Liver (tissue), 8 donors: ENCODE measurements at regions not wholly inside any gene's neighbourhood (a gene's known extent, or its start where the extent isn't known, plus 50 kb on each side); places are given as distances from the start of the nearest gene placed in this dataset.

ENCODE experiments used
- DNase-seq: peaks from one replicate; pipeline ENCODE4 v3.0.0-alpha.2; 2017; ENCODE audit warnings: low spot score
- H3K27ac ChIP-seq, 2 donors: one replicate each; pipeline ENCODE4 v1.7.0; 2013; ENCODE audit warnings: inconsistent platforms in 2 of 2, low read length in 2 of 2, control low read depth in 1 of 2, low read depth in 1 of 2, mild to moderate bottlenecking in 1 of 2
- H3K27me3 ChIP-seq, 4 donors: one replicate each; pipeline versions ENCODE4 v1.6.1 to v1.7.0; 2013; ENCODE audit warnings: low read length in 3 of 4, inconsistent platforms in 1 of 4, mild to moderate bottlenecking in 1 of 4, moderate library complexity in 1 of 4; ENCODE audit not compliant: control insufficient read depth in 4 of 4, insufficient read depth in 4 of 4
- H3K36me3 ChIP-seq, 4 donors: one replicate each; pipeline versions ENCODE4 v1.6.1 to v1.7.0; 2013; ENCODE audit warnings: low read length in 3 of 4, mild to moderate bottlenecking in 3 of 4, low read depth in 1 of 4, moderate library complexity in 1 of 4; ENCODE audit not compliant: control insufficient read depth in 4 of 4, insufficient read depth in 3 of 4
- H3K4me1 ChIP-seq, 4 donors: one replicate each; pipeline versions ENCODE4 v1.6.1 to v1.7.0; 2013; ENCODE audit warnings: low read length in 3 of 4, mild to moderate bottlenecking in 3 of 4, moderate library complexity in 1 of 4; ENCODE audit not compliant: control insufficient read depth in 4 of 4, insufficient read depth in 4 of 4
- H3K4me3 ChIP-seq, 3 donors: one replicate each; pipeline versions ENCODE4 v1.6.1 to v1.7.0; 2013; ENCODE audit warnings: low read length in 3 of 3, control low read depth in 1 of 3, low read depth in 1 of 3, mild to moderate bottlenecking in 1 of 3
- H3K9ac ChIP-seq, 2 donors: one replicate each; pipeline ENCODE4 v1.7.0; 2013; ENCODE audit warnings: low read length in 2 of 2, mild to moderate bottlenecking in 2 of 2, moderate library complexity in 2 of 2, control low read depth in 1 of 2, low read depth in 1 of 2
- H3K9me3 ChIP-seq, 4 donors: one replicate each; pipeline versions ENCODE4 v1.6.1 to v1.7.0; 2013; ENCODE audit warnings: low read length in 3 of 4; ENCODE audit not compliant: control insufficient read depth in 4 of 4
- EGR1 ChIP-seq, 2 donors: IDR thresholded peaks; 2 replicates each; pipeline ENCODE4 v1.6.1; 2016 to 2018; ENCODE audit warnings: antibody characterized with exemption in 2 of 2, low read depth in 2 of 2
- FOXA1 ChIP-seq: IDR thresholded peaks from 2 replicates; pipeline ENCODE4 v1.6.1; 2016; ENCODE audit warnings: antibody characterized with exemption
- FOXA2 ChIP-seq: IDR thresholded peaks from 2 replicates; pipeline ENCODE4 v1.6.1; 2016; ENCODE audit warnings: antibody characterized with exemption
- GABPA ChIP-seq, 2 donors: IDR thresholded peaks in 1 of 2; conservative IDR thresholded peaks in 1 of 2; 2 replicates each; pipeline ENCODE4 v1.6.1; 2016; ENCODE audit warnings: antibody characterized with exemption in 2 of 2, mild to moderate bottlenecking in 1 of 2, moderate library complexity in 1 of 2
- HNF4A ChIP-seq, 2 donors: conservative IDR thresholded peaks; 2 replicates each; pipeline ENCODE4 v1.6.1; 2016; ENCODE audit warnings: antibody characterized with exemption in 2 of 2, mild to moderate bottlenecking in 2 of 2
- HNF4G ChIP-seq: IDR thresholded peaks from 2 replicates; pipeline ENCODE4 v1.6.1; 2016; ENCODE audit warnings: antibody characterized with exemption
- JUND ChIP-seq, 2 donors: IDR thresholded peaks; 2 replicates each; pipeline ENCODE4 v1.6.1; 2016; ENCODE audit warnings: antibody characterized with exemption in 2 of 2
- NR2F2 ChIP-seq: IDR thresholded peaks from 2 replicates; pipeline ENCODE4 v1.6.1; 2016; ENCODE audit warnings: antibody characterized with exemption
- RAD21 ChIP-seq, 2 donors: IDR thresholded peaks; 2 replicates each; pipeline ENCODE4 v1.6.1; 2016; ENCODE audit warnings: antibody characterized with exemption in 2 of 2, mild to moderate bottlenecking in 2 of 2
- RXRA ChIP-seq, 2 donors: IDR thresholded peaks; 2 replicates each; pipeline ENCODE4 v1.6.1; 2017 to 2018; ENCODE audit warnings: antibody characterized with exemption in 2 of 2, mild to moderate bottlenecking in 1 of 2
- SP1 ChIP-seq: IDR thresholded peaks from 2 replicates; pipeline ENCODE4 v1.6.1; 2018; ENCODE audit warnings: antibody characterized with exemption, mild to moderate bottlenecking
- TAF1 ChIP-seq: conservative IDR thresholded peaks from 2 replicates; pipeline ENCODE4 v1.6.1; 2016; ENCODE audit warnings: antibody characterized with exemption, mild to moderate bottlenecking
- YY1 ChIP-seq: IDR thresholded peaks from 2 replicates; pipeline ENCODE4 v1.6.1; 2016; ENCODE audit warnings: antibody characterized with exemption, mild to moderate bottlenecking
- WGBS: extraction: QIAGEN DNeasy Blood & Tissue Kit; methylation state at CpG from one replicate; pipeline ENCODE4 v1.1.7; 2013; 5-methylcytosine and 5-hydroxymethylcytosine counted together
- TF ChIP-seq, protein P1 (sequence below): fragments of 150-350 bp; IDR thresholded peaks from 2 replicates; pipeline ENCODE4 v1.5.1; 2017; ENCODE audit warnings: improper control_type of control experiment, low read depth, low read length; ENCODE audit not compliant: missing input control
- TF ChIP-seq, protein P2 (sequence below): IDR thresholded peaks from 2 replicates; pipeline ENCODE4 v1.6.1; 2016; ENCODE audit warnings: antibody characterized with exemption
- TF ChIP-seq, protein P3 (sequence below): IDR thresholded peaks from 2 replicates; pipeline ENCODE4 v1.6.1; 2016; ENCODE audit warnings: antibody characterized with exemption, mild to moderate bottlenecking
- TF ChIP-seq, protein P4 (sequence below): IDR thresholded peaks from 2 replicates; pipeline ENCODE4 v1.6.1; 2016; ENCODE audit warnings: antibody characterized with exemption
- TF ChIP-seq, protein P5 (sequence below): IDR thresholded peaks from 2 replicates; pipeline ENCODE4 v1.6.1; 2016; ENCODE audit warnings: antibody characterized with exemption
- donor health status: healthy.
- donor health status: healthy.
- donor health status: healthy.
- donor health status: healthy.
- donor health status: healthy.

DNA sequence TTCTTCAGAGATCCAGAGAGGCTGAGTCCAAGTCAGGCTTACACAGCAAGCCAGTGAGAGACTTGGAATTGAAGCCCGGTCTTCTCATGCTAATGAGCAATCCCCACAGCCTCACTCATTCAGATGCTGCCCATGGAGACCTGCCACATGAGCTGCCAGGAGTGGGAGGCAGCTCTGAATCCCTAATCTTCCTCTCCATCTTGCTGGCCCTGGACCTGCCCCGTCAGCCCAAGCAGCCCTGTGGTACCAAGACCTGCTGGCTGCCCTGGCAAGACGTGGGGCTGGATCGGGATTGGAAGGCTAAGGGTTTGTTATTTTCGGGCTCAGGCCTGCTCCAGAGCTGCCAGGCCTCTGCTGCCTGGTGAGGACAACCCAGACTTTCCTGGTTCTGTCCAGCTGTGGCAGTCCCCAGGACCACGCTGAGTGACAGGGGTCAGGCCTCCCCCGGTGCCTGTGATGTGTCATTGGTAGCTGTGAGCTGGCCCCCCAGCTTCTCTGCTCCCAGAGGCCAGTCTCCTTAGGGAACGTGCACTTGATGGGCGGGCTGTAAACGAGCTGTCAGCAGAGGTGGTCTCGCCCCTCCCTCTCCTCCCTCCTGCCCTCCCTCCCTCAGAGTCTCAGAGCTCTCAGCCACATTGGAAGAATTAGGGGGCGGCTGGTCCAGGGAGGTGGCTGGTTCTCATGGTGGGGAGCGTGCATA lies 135.0 kb downstream of the FOXD2 start:
- WGBS = 87% methylated on average over 13 of the region's 13 CpGs
- H3K9ac ChIP-seq = no peak overlapping the region
- TF ChIP-seq, protein P1, sequence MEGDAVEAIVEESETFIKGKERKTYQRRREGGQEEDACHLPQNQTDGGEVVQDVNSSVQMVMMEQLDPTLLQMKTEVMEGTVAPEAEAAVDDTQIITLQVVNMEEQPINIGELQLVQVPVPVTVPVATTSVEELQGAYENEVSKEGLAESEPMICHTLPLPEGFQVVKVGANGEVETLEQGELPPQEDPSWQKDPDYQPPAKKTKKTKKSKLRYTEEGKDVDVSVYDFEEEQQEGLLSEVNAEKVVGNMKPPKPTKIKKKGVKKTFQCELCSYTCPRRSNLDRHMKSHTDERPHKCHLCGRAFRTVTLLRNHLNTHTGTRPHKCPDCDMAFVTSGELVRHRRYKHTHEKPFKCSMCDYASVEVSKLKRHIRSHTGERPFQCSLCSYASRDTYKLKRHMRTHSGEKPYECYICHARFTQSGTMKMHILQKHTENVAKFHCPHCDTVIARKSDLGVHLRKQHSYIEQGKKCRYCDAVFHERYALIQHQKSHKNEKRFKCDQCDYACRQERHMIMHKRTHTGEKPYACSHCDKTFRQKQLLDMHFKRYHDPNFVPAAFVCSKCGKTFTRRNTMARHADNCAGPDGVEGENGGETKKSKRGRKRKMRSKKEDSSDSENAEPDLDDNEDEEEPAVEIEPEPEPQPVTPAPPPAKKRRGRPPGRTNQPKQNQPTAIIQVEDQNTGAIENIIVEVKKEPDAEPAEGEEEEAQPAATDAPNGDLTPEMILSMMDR = no peak
- TF ChIP-seq NR2F2 (no peak), EGR1 (IDR thresholded peaks at IDR 0.05; ENCODE audit: low read depth in 2 of 2) (no peak), YY1 (no peak), JUND (IDR thresholded peaks at IDR 0.05) (no peak), FOXA2 (no peak), SP1 (no peak), TAF1 (no peak), HNF4G (no peak), FOXA1 (no peak), GABPA (IDR thresholded peaks at IDR 0.05 in 1 of 2, conservative IDR thresholded peaks at IDR 0.05 in 1 of 2) (no peak), HNF4A (conservative IDR thresholded peaks at IDR 0.05) (no peak), RXRA (IDR thresholded peaks at IDR 0.05) (no peak), RAD21 (IDR thresholded peaks at IDR 0.05) (no peak)
- TF ChIP-seq, protein P2, sequence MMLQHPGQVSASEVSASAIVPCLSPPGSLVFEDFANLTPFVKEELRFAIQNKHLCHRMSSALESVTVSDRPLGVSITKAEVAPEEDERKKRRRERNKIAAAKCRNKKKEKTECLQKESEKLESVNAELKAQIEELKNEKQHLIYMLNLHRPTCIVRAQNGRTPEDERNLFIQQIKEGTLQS = no peak
- TF ChIP-seq, protein P3, sequence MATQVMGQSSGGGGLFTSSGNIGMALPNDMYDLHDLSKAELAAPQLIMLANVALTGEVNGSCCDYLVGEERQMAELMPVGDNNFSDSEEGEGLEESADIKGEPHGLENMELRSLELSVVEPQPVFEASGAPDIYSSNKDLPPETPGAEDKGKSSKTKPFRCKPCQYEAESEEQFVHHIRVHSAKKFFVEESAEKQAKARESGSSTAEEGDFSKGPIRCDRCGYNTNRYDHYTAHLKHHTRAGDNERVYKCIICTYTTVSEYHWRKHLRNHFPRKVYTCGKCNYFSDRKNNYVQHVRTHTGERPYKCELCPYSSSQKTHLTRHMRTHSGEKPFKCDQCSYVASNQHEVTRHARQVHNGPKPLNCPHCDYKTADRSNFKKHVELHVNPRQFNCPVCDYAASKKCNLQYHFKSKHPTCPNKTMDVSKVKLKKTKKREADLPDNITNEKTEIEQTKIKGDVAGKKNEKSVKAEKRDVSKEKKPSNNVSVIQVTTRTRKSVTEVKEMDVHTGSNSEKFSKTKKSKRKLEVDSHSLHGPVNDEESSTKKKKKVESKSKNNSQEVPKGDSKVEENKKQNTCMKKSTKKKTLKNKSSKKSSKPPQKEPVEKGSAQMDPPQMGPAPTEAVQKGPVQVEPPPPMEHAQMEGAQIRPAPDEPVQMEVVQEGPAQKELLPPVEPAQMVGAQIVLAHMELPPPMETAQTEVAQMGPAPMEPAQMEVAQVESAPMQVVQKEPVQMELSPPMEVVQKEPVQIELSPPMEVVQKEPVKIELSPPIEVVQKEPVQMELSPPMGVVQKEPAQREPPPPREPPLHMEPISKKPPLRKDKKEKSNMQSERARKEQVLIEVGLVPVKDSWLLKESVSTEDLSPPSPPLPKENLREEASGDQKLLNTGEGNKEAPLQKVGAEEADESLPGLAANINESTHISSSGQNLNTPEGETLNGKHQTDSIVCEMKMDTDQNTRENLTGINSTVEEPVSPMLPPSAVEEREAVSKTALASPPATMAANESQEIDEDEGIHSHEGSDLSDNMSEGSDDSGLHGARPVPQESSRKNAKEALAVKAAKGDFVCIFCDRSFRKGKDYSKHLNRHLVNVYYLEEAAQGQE = no peak
- TF ChIP-seq, protein P4, sequence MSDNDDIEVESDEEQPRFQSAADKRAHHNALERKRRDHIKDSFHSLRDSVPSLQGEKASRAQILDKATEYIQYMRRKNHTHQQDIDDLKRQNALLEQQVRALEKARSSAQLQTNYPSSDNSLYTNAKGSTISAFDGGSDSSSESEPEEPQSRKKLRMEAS = no peak
- TF ChIP-seq, protein P5, sequence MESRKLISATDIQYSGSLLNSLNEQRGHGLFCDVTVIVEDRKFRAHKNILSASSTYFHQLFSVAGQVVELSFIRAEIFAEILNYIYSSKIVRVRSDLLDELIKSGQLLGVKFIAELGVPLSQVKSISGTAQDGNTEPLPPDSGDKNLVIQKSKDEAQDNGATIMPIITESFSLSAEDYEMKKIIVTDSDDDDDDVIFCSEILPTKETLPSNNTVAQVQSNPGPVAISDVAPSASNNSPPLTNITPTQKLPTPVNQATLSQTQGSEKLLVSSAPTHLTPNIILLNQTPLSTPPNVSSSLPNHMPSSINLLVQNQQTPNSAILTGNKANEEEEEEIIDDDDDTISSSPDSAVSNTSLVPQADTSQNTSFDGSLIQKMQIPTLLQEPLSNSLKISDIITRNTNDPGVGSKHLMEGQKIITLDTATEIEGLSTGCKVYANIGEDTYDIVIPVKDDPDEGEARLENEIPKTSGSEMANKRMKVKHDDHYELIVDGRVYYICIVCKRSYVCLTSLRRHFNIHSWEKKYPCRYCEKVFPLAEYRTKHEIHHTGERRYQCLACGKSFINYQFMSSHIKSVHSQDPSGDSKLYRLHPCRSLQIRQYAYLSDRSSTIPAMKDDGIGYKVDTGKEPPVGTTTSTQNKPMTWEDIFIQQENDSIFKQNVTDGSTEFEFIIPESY = no peak
- peaks cover 0 to 3% (median 1%) of the 10 kb centered on the region in 4 donors for H3K27me3 ChIP-seq
- DNase-seq = no peak
- H3K4me1 ChIP-seq = no peaks in the 10 kb centered on the region
- no peaks in the 10 kb centered on the region for H3K9me3 ChIP-seq
- no peak overlapping the region for H3K27ac ChIP-seq
- no peaks in the 10 kb centered on the region for H3K36me3 ChIP-seq
- H3K4me3 ChIP-seq = no peak overlapping the region
